ENCODE measurements at regions not wholly inside any gene's neighbourhood (a gene's known extent, or its start where the extent isn't known, plus 50 kb on each side); places are given as distances from the start of the nearest gene placed in this dataset.

GRCh38 chrX:125420809-125421208 is 101.1 kb downstream of the TEX13C start:
- H3K36me3 Mint-ChIP-seq (ENCODE audit: insufficient read depth, unreplicated experiment) = no peaks in the 10 kb centered on the region
- DNase-seq = no peak
- BruUV-seq (replicated peaks) = no TSS peak
- no peaks in the 10 kb centered on the region for H3K27me3 Mint-ChIP-seq (ENCODE audit: unreplicated experiment)
- H3K9me3 Mint-ChIP-seq (ENCODE audit: low read depth, unreplicated experiment) = peaks cover 3% of the 10 kb centered on the region
- TF ChIP-seq CTCF (IDR thresholded peaks at IDR 0.05; ENCODE audit: unreplicated experiment) = no peak
- intact Hi-C loops (cut with micrococcal nuclease; ENCODE audit: unreplicated experiment) = no loop called here
- H3K27ac Mint-ChIP-seq (ENCODE audit: unreplicated experiment) = no peak overlapping the region
- no peak overlapping the region for H3K4me3 Mint-ChIP-seq (ENCODE audit: low read depth, unreplicated experiment)
- CTCF ChIA-PET = no interaction called here
- no peaks in the 10 kb centered on the region for H3K4me1 Mint-ChIP-seq (ENCODE audit: low read depth, unreplicated experiment)

GRCh38 chrX:125422986-125423385 is 103.3 kb downstream of the TEX13C start:
- intact Hi-C loops (cut with micrococcal nuclease; ENCODE audit: unreplicated experiment) = no loop called here
- CTCF ChIA-PET = no interaction called here
- DNase-seq = no peak
- no peaks in the 10 kb centered on the region for H3K36me3 Mint-ChIP-seq (ENCODE audit: insufficient read depth, unreplicated experiment)
- no peaks in the 10 kb centered on the region for H3K27me3 Mint-ChIP-seq (ENCODE audit: unreplicated experiment)
- H3K27ac Mint-ChIP-seq (ENCODE audit: unreplicated experiment) = no peak overlapping the region
- peaks cover 5% of the 10 kb centered on the region for H3K9me3 Mint-ChIP-seq (ENCODE audit: low read depth, unreplicated experiment)
- H3K4me1 Mint-ChIP-seq (ENCODE audit: low read depth, unreplicated experiment) = no peaks in the 10 kb centered on the region
- TF ChIP-seq CTCF (IDR thresholded peaks at IDR 0.05; ENCODE audit: unreplicated experiment) = no peak
- no peak overlapping the region for H3K4me3 Mint-ChIP-seq (ENCODE audit: low read depth, unreplicated experiment)
- BruUV-seq (replicated peaks) = no TSS peak

- TF ChIP-seq CTCF (IDR thresholded peaks at IDR 0.05; ENCODE audit: unreplicated experiment) = no peak
- intact Hi-C loops (cut with micrococcal nuclease; ENCODE audit: unreplicated experiment) = no loop called here
- H3K4me3 Mint-ChIP-seq (ENCODE audit: low read depth, unreplicated experiment) = no peak overlapping the region
- CTCF ChIA-PET = no interaction called here
- no peak for DNase-seq
- H3K36me3 Mint-ChIP-seq (ENCODE audit: insufficient read depth, unreplicated experiment) = no peaks in the 10 kb centered on the region
- H3K4me1 Mint-ChIP-seq (ENCODE audit: low read depth, unreplicated experiment) = no peaks in the 10 kb centered on the region
- no peak overlapping the region for H3K27ac Mint-ChIP-seq (ENCODE audit: unreplicated experiment)
- H3K9me3 Mint-ChIP-seq (ENCODE audit: low read depth, unreplicated experiment) = peaks cover 5% of the 10 kb centered on the region
- no peaks in the 10 kb centered on the region for H3K27me3 Mint-ChIP-seq (ENCODE audit: unreplicated experiment)
- no TSS peak for BruUV-seq (replicated peaks)
Observed at GRCh38 chrX:125424536-125424935, 104.9 kb downstream of the TEX13C start.

GRCh38 chrX:125436855-125437254 is 117.2 kb downstream of the TEX13C start:
- no peaks in the 10 kb centered on the region for H3K36me3 Mint-ChIP-seq (ENCODE audit: insufficient read depth, unreplicated experiment)
- intact Hi-C loops (cut with micrococcal nuclease; ENCODE audit: unreplicated experiment) = no loop called here
- CTCF ChIA-PET = no interaction called here
- no peak overlapping the region for H3K4me3 Mint-ChIP-seq (ENCODE audit: low read depth, unreplicated experiment)
- H3K9me3 Mint-ChIP-seq (ENCODE audit: low read depth, unreplicated experiment) = peaks cover 8% of the 10 kb centered on the region
- H3K27ac Mint-ChIP-seq (ENCODE audit: unreplicated experiment) = no peak overlapping the region
- H3K4me1 Mint-ChIP-seq (ENCODE audit: low read depth, unreplicated experiment) = no peaks in the 10 kb centered on the region
- no TSS peak for BruUV-seq (replicated peaks)
- DNase-seq = no peak
- no peaks in the 10 kb centered on the region for H3K27me3 Mint-ChIP-seq (ENCODE audit: unreplicated experiment)
- no peak for TF ChIP-seq CTCF (IDR thresholded peaks at IDR 0.05; ENCODE audit: unreplicated experiment)
